Natural killer cell (primary cell): ENCODE measurements at regions not wholly inside any gene's neighbourhood (a gene's known extent, or its start where the extent isn't known, plus 50 kb on each side); places are given as distances from the start of the nearest gene placed in this dataset.
A peak's percentile ranks its signal among the peaks of the same experiment; 100 is the strongest.
"Not testable (repeated sequence)": the region's sequence is repeated elsewhere in the genome, so short reads cannot be mapped to it uniquely, and the experiment has no call there.

Experiments used
- ATAC-seq, 3 donors: fragments of 150-1000 bp in 2 of 3; fragments of 200-7000 bp in 1 of 3; cut with Tn5 transposase; 1 replicate in 1 of 3; 2 replicates in 2 of 3; pipeline ENCODE4 v1.10.0; 2021; ENCODE audit warnings: mild to moderate bottlenecking in 2 of 3, moderate library complexity in 2 of 3
- DNase-seq, 2 donors: peaks; one replicate each; pipeline versions ENCODE4 v3.0.0 to v3.0.0-alpha.2; 2013 to 2021; ENCODE audit warnings: mixed read lengths in 1 of 2
- H3K27ac ChIP-seq: one replicate; pipeline ENCODE4 v1.5.1; 2013; ENCODE audit warnings: mild to moderate bottlenecking, low read length
- H3K27me3 ChIP-seq: one replicate; pipeline ENCODE4 v1.6.1; 2013; ENCODE audit warnings: low read length; ENCODE audit not compliant: control insufficient read depth, insufficient read depth
- H3K36me3 ChIP-seq: one replicate; pipeline ENCODE4 v1.6.1; 2013; ENCODE audit warnings: low read length; ENCODE audit not compliant: control insufficient read depth, insufficient read depth
- H3K4me1 ChIP-seq: one replicate; pipeline ENCODE4 v1.6.1; 2013; ENCODE audit warnings: low read length; ENCODE audit not compliant: control insufficient read depth, insufficient read depth
- H3K4me3 ChIP-seq: one replicate; pipeline ENCODE4 v1.5.1; 2013; ENCODE audit warnings: low read length
- H3K9me3 ChIP-seq: one replicate; pipeline ENCODE4 v1.6.1; 2013; ENCODE audit warnings: low read length; ENCODE audit not compliant: control insufficient read depth, insufficient read depth
- H3K27ac Mint-ChIP-seq, 2 donors: one replicate each; pipeline ENCODE4 v1.8.0; 2022; ENCODE audit warnings: mild to moderate bottlenecking in 2 of 2, mixed read lengths in 2 of 2, moderate library complexity in 1 of 2
- H3K27me3 Mint-ChIP-seq, 2 donors: one replicate each; pipeline ENCODE4 v1.8.0; 2022; ENCODE audit warnings: low read depth in 2 of 2, mixed read lengths in 2 of 2
- H3K36me3 Mint-ChIP-seq: one replicate; pipeline ENCODE4 v1.8.0; 2022; ENCODE audit warnings: mixed read lengths
- H3K4me1 Mint-ChIP-seq, 2 donors: one replicate each; pipeline ENCODE4 v1.8.0; 2022; ENCODE audit warnings: mixed read lengths in 2 of 2
- H3K4me3 Mint-ChIP-seq: one replicate; pipeline ENCODE4 v1.8.0; 2022; ENCODE audit warnings: mild to moderate bottlenecking, moderate library complexity, mixed read lengths
- H3K9me3 Mint-ChIP-seq, 2 donors: one replicate each; pipeline ENCODE4 v1.8.0; 2022; ENCODE audit warnings: mixed read lengths in 2 of 2
- CTCF ChIP-seq: fragments of 200-600 bp; IDR thresholded peaks from one replicate; pipeline ENCODE4 v1.8.0; 2022; ENCODE audit warnings: antibody characterized with exemption
- WGBS: methylation state at CpG from one replicate; pipeline ENCODE4 v1.1.7; 2013; ENCODE audit warnings: missing lambda C conversion rate; ENCODE audit not compliant: insufficient coverage; 5-methylcytosine and 5-hydroxymethylcytosine counted together
- intact Hi-C: fragments of 100-400 bp; cut with micrococcal nuclease; formaldehyde crosslinking; loops from one replicate; pipeline ENCODE4 v1.14.2; 2022

- 80% methylated on average over 3 of the region's 4 CpGs for WGBS
- TF ChIP-seq CTCF = no peak
- Mint-ChIP-seq H3K4me3 (no peak overlapping the region), H3K36me3 (no peaks in the 10 kb centered on the region), H3K27me3 (no peaks in the 10 kb centered on the region), H3K4me1 (no peaks in the 10 kb centered on the region), H3K9me3 (peaks cover under 1 to 6% of the 10 kb centered on the region in 2 donors), H3K27ac (no peak overlapping the region)
- no peak overlapping the region for H3K27ac ChIP-seq
- H3K36me3 ChIP-seq = no peaks in the 10 kb centered on the region
- no peak for ATAC-seq
- H3K4me3 ChIP-seq = no peak overlapping the region
- no peaks in the 10 kb centered on the region for H3K27me3 ChIP-seq
- intact Hi-C loops = loop anchor here (5.0 kb wide), 1 partner anchor 1355 kb away; no protein-coding TSS in a partner anchor
- no peak for DNase-seq
- no peaks in the 10 kb centered on the region for H3K4me1 ChIP-seq
- no peaks in the 10 kb centered on the region for H3K9me3 ChIP-seq
Observed at GRCh38 chr3:181327349-181327748, 337.8 kb upstream of the DNAJC19 start.

- TF ChIP-seq CTCF = no peak
- DNase-seq (peak in 1 of 2 donors; percentile 16), ATAC-seq (no peak)
- no peaks in the 10 kb centered on the region for H3K27me3 Mint-ChIP-seq
- H3K9me3 Mint-ChIP-seq = peaks cover 6 to 11% of the 10 kb centered on the region in 2 donors
- H3K4me3 Mint-ChIP-seq = no peak overlapping the region
- no peak overlapping the region for H3K27ac Mint-ChIP-seq
- no peak overlapping the region for H3K27ac ChIP-seq
- no peaks in the 10 kb centered on the region for H3K36me3 ChIP-seq
- WGBS = 57% methylated on average over 1 of the region's 3 CpGs
- H3K4me1 ChIP-seq = no peaks in the 10 kb centered on the region
- no peak overlapping the region for H3K4me3 ChIP-seq
- no peaks in the 10 kb centered on the region for H3K9me3 ChIP-seq
- no peaks in the 10 kb centered on the region for H3K36me3 Mint-ChIP-seq
- intact Hi-C loops = loop anchor here (5.0 kb wide), 1 partner anchor 1356 kb away; no protein-coding TSS in a partner anchor
- no peaks in the 10 kb centered on the region for H3K4me1 Mint-ChIP-seq
- H3K27me3 ChIP-seq = no peaks in the 10 kb centered on the region
Observed at GRCh38 chr3:181326637-181327223, 337.2 kb upstream of the DNAJC19 start.

- DNase-seq, H3K4me1 Mint-ChIP-seq, H3K4me1 ChIP-seq, H3K27ac ChIP-seq, intact Hi-C loops, H3K27ac Mint-ChIP-seq, H3K36me3 ChIP-seq, H3K27me3 Mint-ChIP-seq, H3K27me3 ChIP-seq, H3K36me3 Mint-ChIP-seq, ATAC-seq, H3K9me3 ChIP-seq, H3K4me3 Mint-ChIP-seq, H3K4me3 ChIP-seq: not testable (repeated sequence)
- WGBS = 85% methylated on average over 5 of the region's 5 CpGs
- H3K9me3 Mint-ChIP-seq = peaks cover 8 to 13% of the 10 kb centered on the region in 2 donors
Observed at GRCh38 chr3:181324516-181324915, 335.0 kb upstream of the DNAJC19 start.

GRCh38 chr3:181318321-181318720 lies 328.8 kb upstream of the DNAJC19 start:
- no peak for ATAC-seq
- H3K36me3 ChIP-seq = no peaks in the 10 kb centered on the region
- H3K4me3 ChIP-seq = no peak overlapping the region
- TF ChIP-seq CTCF = no peak
- Mint-ChIP-seq H3K36me3 (no peaks in the 10 kb centered on the region), H3K4me1 (no peaks in the 10 kb centered on the region), H3K27ac (no peak overlapping the region), H3K27me3 (no peaks in the 10 kb centered on the region), H3K9me3 (peaks cover 14 to 18% of the 10 kb centered on the region in 2 donors), H3K4me3 (no peak overlapping the region)
- no peaks in the 10 kb centered on the region for H3K27me3 ChIP-seq
- H3K9me3 ChIP-seq = no peaks in the 10 kb centered on the region
- no peak for DNase-seq
- no peak overlapping the region for H3K27ac ChIP-seq
- intact Hi-C loops = no loop called here
- no peaks in the 10 kb centered on the region for H3K4me1 ChIP-seq
